SJSA1 (cell line): ENCODE measurements at regions not wholly inside any gene's neighbourhood (a gene's known extent, or its start where the extent isn't known, plus 50 kb on each side); places are given as distances from the start of the nearest gene placed in this dataset.

Experiments
- DNase-seq, 2 experiments: peaks; one replicate each; pipeline ENCODE4 v3.0.0-alpha.2; 2015 to 2020; ENCODE audit warnings: low spot score in 2 of 2, low read depth in 1 of 2
- H3K27ac ChIP-seq: fragments of 250-450 bp; sonication (Bioruptor Pico); 2 replicates; pipeline ENCODE4 v1.5.1; 2020; ENCODE audit warnings: mild to moderate bottlenecking, moderate library complexity
- H3K27me3 ChIP-seq: fragments of 250-450 bp; sonication (Bioruptor Pico); replicated peaks from 2 replicates; pipeline ENCODE4 v1.5.1; 2020; ENCODE audit warnings: mild to moderate bottlenecking, moderate library complexity
- H3K36me3 ChIP-seq: fragments of 250-450 bp; sonication (Bioruptor Pico); 2 replicates; pipeline ENCODE4 v1.5.1; 2020; ENCODE audit warnings: mild to moderate bottlenecking
- H3K4me1 ChIP-seq: fragments of 250-450 bp; sonication (Bioruptor Pico); replicated peaks from 2 replicates; pipeline ENCODE4 v1.6.1; 2021; ENCODE audit warnings: mild to moderate bottlenecking
- H3K4me3 ChIP-seq: fragments of 250-450 bp; sonication (Bioruptor Pico); 2 replicates; pipeline ENCODE4 v1.5.1; 2020; ENCODE audit warnings: mild to moderate bottlenecking
- H3K9me3 ChIP-seq: fragments of 250-450 bp; sonication (Bioruptor Pico); replicated peaks from 2 replicates; pipeline ENCODE4 v1.5.1; 2020; ENCODE audit warnings: mild to moderate bottlenecking

DNA sequence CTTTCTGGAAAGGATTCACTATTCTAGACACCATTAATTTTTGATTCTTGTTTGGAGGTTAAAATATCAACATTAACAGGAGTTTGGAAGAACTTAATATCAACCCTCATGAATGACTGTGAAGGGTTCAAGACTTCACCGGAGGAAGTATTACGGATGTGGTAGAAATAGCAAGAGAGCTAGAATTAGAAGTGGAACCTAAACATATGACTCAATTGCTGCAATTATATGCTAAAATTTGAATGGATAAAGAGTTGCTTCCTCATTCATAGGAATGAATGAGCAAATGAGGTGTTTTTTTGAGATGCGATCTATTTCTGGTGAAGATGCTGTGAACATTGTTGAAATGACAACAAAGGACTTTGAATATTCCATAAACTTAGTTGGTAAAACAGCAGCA is 77.9 kb upstream of the TNFSF4 start:
- no peaks in the 10 kb centered on the region; the same call in 1 of the 2 replicates for H3K9me3 ChIP-seq
- H3K4me3 ChIP-seq = no peak overlapping the region
- no peak for DNase-seq
- H3K36me3 ChIP-seq = no peaks in the 10 kb centered on the region
- H3K27me3 ChIP-seq = no peaks in the 10 kb centered on the region
- no peak overlapping the region for H3K27ac ChIP-seq
- no peaks in the 10 kb centered on the region for H3K4me1 ChIP-seq

DNA sequence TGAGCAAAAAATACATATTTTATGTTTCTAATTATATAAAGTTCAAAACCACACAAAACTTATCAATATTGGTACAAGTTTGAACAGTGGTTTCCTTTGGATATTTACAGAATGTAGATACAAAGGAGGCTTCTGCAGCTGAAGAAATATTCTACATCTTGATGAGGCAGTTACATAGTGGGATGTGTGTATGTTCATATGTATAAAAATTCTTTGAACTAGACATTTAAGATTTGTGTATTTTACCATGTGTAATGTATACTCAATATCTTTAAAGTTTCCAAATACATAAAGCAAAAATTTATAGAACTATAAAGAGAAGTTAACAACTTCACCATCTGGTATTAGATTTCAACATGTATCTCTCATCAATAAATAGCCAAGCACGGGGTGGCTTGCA is 80.7 kb upstream of the TNFSF4 start:
- DNase-seq = no peak
- H3K27me3 ChIP-seq = no peaks in the 10 kb centered on the region
- H3K9me3 ChIP-seq = no peaks in the 10 kb centered on the region
- H3K36me3 ChIP-seq = no peaks in the 10 kb centered on the region
- H3K4me3 ChIP-seq = no peak overlapping the region
- no peaks in the 10 kb centered on the region for H3K4me1 ChIP-seq
- H3K27ac ChIP-seq = no peak overlapping the region

DNA sequence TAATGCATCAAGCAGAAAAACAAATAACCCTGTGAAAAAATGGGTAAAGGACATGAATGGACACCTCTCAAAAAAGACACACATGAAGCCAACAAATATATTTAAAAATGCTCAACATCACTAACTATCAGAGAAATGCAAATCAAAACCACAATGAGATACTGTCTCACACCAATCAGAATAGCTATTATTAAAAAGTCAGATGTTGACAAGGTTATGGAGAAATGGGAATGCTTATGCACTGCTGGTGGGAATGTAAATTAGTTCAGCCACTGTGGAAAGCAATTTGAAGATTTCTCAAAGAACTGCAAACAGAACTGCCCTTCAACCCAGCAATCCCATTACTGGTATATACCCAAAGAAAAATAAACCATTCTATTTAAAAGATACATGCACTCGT is 86.6 kb upstream of the TNFSF4 start:
- H3K36me3 ChIP-seq = no peaks in the 10 kb centered on the region
- H3K4me3 ChIP-seq = no peak overlapping the region
- H3K27ac ChIP-seq = no peak overlapping the region
- H3K9me3 ChIP-seq = no peaks in the 10 kb centered on the region
- no peaks in the 10 kb centered on the region for H3K27me3 ChIP-seq
- DNase-seq = no peak
- no peaks in the 10 kb centered on the region for H3K4me1 ChIP-seq

DNA sequence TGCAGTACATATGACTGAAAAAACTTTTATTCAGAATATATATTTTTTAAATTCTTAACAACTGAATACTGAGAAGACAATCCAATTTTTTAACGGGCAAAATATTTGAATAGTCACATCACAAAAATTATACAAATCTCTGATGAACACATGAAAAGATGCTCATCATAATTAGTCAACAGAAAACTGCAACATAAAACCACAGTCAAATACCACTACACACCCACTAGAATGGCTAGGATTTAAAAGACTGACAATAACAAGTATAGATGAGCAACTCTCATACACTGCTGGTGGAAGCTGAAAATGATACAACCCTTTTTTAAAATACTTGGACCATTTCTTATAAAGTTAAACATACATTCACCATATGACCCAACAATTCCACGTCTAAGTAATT is 87.7 kb upstream of the TNFSF4 start:
- no peak for DNase-seq
- no peak overlapping the region for H3K4me3 ChIP-seq
- H3K4me1 ChIP-seq = no peaks in the 10 kb centered on the region
- no peaks in the 10 kb centered on the region for H3K27me3 ChIP-seq
- no peaks in the 10 kb centered on the region for H3K36me3 ChIP-seq
- H3K27ac ChIP-seq = no peak overlapping the region
- H3K9me3 ChIP-seq = no peaks in the 10 kb centered on the region

DNA sequence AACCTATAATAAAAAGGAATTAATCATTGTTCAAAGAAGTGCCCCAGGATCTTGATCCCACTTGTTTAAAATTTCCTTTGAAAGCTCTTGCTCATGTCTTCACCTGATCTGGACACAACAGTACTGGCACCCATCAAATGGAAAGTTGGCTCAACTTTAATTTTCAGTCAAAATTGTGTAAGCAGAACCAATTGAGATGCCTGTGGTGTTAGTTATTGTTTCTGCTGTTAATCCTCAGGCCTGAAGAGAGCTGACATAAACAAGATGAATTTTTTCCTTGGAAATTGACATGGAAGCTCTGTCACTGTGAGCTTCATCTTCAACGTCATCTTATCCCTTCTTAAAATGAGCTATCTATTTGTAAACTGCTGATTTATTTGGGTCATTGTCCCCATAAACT is 88.3 kb upstream of the TNFSF4 start:
- H3K36me3 ChIP-seq = no peaks in the 10 kb centered on the region
- no peaks in the 10 kb centered on the region for H3K4me1 ChIP-seq
- no peak for DNase-seq
- H3K27me3 ChIP-seq = no peaks in the 10 kb centered on the region
- no peaks in the 10 kb centered on the region for H3K9me3 ChIP-seq
- no peak overlapping the region for H3K4me3 ChIP-seq
- no peak overlapping the region for H3K27ac ChIP-seq

DNA sequence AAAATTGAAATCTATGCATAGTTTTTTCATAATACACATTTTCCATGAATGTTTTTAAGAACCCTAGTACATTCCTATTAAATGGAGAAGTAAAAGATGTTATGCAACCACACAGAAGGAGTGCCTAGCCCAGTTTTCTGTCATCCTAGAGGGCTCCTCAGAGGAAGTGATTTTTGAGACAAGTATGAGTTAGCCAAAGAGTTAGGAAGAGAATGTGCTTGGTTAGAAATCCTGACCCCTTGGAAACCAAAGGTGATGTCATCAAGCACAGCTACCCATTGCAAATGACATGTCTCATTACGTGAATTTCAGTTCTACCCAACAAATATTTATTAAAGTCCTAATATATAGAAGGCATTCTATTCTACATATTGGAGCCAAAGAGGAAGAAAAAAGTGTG is 88.9 kb upstream of the TNFSF4 start:
- no peak overlapping the region for H3K27ac ChIP-seq

DNA sequence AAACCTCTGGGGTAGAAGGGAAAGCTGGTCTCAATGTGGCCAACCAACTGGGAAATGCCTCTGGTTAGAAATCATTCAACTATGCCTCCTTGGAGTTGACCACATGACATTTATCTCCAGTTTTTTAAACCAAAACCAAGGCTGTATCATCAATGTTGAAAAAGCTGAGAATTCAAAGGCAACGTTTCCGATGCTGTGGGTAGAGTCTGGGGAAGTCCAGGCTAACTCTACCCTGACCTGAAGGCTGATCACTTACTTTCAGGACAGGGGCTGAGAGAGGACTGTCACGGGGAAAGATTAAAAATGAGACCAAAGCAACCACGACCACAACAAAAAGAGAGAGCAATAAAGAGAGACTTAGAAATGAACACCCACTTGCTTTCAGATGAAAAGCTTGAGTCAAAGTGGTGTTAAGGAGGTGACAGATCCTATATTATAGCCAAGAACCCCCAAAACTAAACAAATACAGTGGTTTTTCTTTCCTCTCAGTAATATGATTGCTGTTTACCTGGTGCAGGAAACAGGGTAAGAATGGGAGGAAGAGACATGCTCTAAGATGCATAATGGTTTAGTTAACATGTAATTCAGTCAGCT is 90.8 kb upstream of the TNFSF4 start:
- Histone ChIP-seq H3K36me3 (no peaks in the 10 kb centered on the region), H3K4me1 (no peaks in the 10 kb centered on the region), H3K9me3 (no peaks in the 10 kb centered on the region), H3K27ac (no peak overlapping the region), H3K27me3 (no peaks in the 10 kb centered on the region), H3K4me3 (no peak overlapping the region)
- DNase-seq = no peak

More for the DNA sequence above, 88.9 kb upstream of the TNFSF4 start:
- Histone ChIP-seq H3K4me1 (no peaks in the 10 kb centered on the region), H3K36me3 (no peaks in the 10 kb centered on the region), H3K4me3 (no peak overlapping the region), H3K27me3 (no peaks in the 10 kb centered on the region), H3K9me3 (no peaks in the 10 kb centered on the region)
- no peak for DNase-seq

DNA sequence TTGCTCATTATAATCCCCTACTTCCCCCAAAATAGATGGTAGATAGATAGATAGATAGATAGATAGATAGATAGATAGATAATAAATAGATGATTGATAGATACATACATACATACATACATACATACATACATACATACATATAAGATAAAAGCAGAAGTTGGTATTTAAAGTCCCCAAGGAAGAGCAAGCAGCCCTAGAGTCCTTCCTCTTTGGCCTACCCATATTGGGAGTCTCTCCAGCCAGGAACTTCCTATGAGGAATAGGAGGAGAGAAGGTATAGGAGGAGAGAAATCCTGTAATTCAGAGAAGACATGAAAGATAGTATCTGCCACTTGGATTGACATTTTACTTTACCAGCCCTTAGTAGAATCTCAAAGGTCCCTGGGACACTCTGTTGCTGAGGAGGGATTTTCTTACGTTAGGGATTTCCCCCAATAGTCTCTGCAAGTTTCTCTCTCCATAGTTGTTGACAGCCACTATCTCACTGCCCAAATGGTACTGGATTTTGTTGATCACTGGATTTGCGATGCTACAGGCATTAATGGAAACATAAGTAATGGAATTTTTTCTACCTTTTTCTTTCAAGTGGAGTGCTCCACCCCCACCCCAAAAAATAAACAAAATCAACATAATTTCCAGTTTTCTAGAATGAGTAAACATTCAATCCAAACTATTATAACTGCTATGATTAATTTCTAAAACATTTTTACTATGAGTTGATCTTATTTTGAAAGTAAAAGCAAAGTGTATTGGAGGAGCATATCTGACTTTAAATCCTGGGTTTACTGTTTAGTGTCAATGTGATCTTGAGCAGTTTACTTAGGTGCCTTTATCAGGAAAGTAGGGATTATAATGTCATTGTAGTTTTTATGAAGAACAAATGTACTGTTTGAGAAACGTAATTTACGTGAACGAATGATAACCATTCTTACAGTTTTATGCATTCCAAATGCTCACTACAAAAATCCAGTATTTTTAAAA is 93.2 kb upstream of the TNFSF4 start:
- no peaks in the 10 kb centered on the region for H3K9me3 ChIP-seq
- H3K4me1 ChIP-seq = no peaks in the 10 kb centered on the region
- no peak overlapping the region for H3K27ac ChIP-seq
- DNase-seq = no peak
- H3K36me3 ChIP-seq = no peaks in the 10 kb centered on the region
- no peaks in the 10 kb centered on the region for H3K27me3 ChIP-seq
- no peak overlapping the region for H3K4me3 ChIP-seq

DNA sequence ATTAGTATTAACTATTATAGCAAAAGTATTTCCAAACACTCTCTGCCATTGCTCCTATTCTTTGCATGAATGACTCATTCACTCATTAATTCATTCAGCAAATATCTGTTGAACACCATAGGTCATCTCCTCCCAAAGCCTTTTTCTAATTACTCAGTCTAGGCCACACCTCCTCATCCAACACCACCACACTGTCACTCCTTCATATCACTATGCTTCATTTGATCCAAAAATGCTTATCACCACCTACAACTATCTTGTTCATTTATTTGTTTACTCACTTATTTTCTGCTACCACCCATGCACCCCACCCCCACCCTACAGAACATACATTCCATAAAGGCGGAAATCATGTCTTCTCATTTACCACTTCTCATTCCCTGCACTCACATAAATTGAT is 94.4 kb upstream of the TNFSF4 start:
- Histone ChIP-seq H3K27me3 (no peaks in the 10 kb centered on the region), H3K36me3 (no peaks in the 10 kb centered on the region), H3K9me3 (no peaks in the 10 kb centered on the region), H3K4me1 (no peaks in the 10 kb centered on the region), H3K4me3 (no peak overlapping the region), H3K27ac (no peak overlapping the region)
- no peak for DNase-seq

DNA sequence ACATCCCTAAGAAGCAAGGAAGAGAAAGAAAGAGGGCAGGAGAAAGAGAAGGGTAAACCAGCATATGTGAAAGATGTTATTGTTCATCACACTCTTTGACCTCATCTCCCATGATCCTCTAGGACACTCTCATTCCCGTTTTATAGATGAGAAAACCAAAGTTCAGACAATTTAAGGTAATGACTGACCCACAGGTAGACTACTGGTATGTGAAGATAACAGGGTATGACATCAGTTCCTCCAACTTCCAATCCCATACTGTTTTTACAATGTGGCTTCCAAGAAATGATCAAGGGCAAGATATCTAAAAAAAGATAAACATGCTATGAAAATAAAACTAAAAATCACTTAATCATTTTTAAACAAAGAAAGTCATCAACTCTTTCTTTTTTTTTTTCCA is 95.2 kb upstream of the TNFSF4 start:
- H3K4me3 ChIP-seq = no peak overlapping the region
- DNase-seq = no peak
- H3K27me3 ChIP-seq = no peaks in the 10 kb centered on the region
- no peak overlapping the region for H3K27ac ChIP-seq
- no peaks in the 10 kb centered on the region for H3K9me3 ChIP-seq
- no peaks in the 10 kb centered on the region for H3K36me3 ChIP-seq
- no peaks in the 10 kb centered on the region for H3K4me1 ChIP-seq

DNA sequence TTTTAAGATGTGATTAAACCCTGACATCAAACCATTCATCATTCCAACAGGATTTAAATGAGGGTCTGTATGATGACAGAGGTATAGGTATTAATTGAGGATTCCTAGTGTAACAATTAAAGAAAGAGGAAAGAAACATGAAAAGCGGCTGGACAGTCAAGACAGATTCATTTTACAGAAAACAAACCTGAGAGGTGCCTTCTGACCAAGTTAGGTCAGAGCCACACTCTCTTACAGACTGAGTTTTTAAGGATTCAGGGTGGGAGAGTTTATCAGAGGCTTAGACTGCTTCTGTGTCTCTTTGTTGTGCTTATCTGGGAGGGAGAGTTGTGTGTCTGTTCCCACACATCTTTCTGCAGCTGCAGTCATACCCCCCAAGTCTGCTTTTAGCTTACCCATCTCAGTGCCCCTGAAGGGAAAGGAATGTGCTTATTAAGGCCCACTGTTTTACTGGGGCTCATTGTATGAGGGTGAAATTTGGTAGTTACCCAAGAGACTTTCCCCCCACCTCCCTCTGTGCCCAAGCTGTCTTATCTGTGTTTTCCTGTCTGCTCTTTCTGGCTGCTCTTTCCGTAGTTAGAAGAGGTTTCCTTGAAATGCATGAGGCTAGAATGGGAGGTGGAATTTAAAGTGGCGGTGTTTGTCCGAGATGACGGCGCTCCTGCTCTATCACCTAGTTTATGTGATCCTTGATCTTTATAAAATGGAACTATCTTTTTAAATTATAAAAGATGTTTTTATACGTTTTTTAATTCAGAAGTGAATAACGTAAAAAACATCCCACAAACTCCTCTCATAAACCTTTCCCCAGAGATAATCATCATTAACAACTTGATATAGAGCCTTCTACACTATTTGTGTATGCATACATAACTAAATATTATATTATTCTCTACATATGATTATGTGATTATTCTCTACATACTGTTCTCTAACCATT is 96.0 kb upstream of the TNFSF4 start:
- Histone ChIP-seq H3K36me3 (no peaks in the 10 kb centered on the region), H3K9me3 (no peaks in the 10 kb centered on the region), H3K4me1 (no peaks in the 10 kb centered on the region), H3K27me3 (no peaks in the 10 kb centered on the region), H3K27ac (no peak overlapping the region), H3K4me3 (no peak overlapping the region)
- DNase-seq = no peak

DNA sequence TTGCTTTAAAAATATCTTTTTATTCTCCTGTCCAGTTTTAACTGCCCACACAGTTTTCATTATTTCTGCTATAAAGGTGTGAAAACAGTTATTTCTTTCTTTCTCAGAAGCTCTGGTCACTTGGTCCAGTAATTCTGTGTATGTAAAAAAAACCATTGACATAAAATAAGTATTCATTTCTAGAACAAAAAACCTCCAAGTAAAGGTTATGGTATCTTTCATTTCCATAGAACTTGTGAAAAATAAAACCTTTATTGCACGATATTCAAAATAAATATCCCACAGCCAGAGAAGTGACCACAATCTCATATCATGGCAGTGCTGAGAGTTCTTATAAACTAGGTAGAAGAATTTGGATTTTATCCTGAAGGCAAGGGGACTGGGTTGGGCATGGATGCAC is 96.9 kb upstream of the TNFSF4 start:
- Histone ChIP-seq H3K4me3 (no peak overlapping the region), H3K4me1 (no peaks in the 10 kb centered on the region), H3K27ac (no peak overlapping the region), H3K27me3 (no peaks in the 10 kb centered on the region), H3K36me3 (no peaks in the 10 kb centered on the region), H3K9me3 (no peaks in the 10 kb centered on the region)
- DNase-seq = no peak

DNA sequence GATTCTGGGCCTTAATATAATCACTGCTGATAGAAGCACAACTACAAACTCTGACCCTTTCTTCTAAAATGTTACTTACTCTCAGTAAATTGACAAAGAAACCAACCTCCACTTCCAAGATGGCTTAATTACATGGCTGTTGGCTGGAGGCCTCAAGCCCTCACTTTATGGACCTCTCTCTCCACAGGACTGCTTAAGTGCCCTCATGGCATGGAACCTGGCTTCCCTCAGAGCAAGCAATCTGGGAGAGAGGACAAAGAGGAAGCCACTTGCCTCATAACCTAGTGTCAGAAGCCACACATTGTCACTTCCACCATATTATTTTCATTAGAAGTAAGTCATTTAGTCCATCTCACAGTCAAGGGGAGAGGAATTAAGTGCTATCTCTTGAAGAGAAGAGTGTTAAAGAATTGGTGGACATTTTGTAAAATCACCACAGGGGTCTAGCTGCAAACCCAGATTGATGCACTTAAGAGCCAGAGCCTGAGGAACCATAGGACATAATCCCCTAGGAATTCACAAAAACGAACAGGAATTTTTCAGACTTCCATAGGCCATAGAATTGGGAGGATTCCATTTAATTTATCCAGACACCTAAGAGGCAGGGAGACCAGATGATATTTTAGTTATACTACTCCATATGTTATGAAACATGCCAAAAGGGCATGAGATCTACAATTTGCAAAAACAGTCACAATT is 97.5 kb upstream of the TNFSF4 start:
- H3K9me3 ChIP-seq = no peaks in the 10 kb centered on the region
- no peaks in the 10 kb centered on the region for H3K27me3 ChIP-seq
- no peak overlapping the region for H3K4me3 ChIP-seq
- no peaks in the 10 kb centered on the region for H3K36me3 ChIP-seq
- no peaks in the 10 kb centered on the region for H3K4me1 ChIP-seq
- DNase-seq = no peak
- no peak overlapping the region for H3K27ac ChIP-seq
